ENCODE measurements at regions not wholly inside any gene's neighbourhood (a gene's known extent, or its start where the extent isn't known, plus 50 kb on each side); places are given as distances from the start of the nearest gene placed in this dataset.

DNA sequence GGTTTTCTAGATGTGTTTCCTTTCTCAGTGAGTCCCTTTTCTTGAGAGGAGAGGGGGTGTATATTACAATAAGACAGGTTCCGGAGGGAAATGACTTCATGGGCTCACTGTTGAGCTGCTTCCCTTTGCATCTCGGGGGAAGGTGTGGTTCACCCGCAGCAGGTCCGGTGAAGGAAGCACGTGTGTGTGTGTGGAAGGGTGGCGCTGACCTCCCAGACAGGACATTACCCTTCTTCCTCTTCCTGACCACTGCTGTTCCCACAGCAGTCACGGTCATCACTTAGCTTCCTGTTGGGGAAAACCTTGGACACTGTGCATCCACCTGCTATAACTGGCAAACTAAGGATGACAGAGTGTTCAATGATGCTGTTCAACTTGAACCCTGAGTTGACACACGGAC is 83.6 kb downstream of the PLEKHG1 start:
- H3K27ac ChIP-seq, result no peak overlapping the region
- TF ChIP-seq, protein P1, sequence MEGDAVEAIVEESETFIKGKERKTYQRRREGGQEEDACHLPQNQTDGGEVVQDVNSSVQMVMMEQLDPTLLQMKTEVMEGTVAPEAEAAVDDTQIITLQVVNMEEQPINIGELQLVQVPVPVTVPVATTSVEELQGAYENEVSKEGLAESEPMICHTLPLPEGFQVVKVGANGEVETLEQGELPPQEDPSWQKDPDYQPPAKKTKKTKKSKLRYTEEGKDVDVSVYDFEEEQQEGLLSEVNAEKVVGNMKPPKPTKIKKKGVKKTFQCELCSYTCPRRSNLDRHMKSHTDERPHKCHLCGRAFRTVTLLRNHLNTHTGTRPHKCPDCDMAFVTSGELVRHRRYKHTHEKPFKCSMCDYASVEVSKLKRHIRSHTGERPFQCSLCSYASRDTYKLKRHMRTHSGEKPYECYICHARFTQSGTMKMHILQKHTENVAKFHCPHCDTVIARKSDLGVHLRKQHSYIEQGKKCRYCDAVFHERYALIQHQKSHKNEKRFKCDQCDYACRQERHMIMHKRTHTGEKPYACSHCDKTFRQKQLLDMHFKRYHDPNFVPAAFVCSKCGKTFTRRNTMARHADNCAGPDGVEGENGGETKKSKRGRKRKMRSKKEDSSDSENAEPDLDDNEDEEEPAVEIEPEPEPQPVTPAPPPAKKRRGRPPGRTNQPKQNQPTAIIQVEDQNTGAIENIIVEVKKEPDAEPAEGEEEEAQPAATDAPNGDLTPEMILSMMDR (conservative IDR thresholded peaks at IDR 0.05), result no peak

DNA sequence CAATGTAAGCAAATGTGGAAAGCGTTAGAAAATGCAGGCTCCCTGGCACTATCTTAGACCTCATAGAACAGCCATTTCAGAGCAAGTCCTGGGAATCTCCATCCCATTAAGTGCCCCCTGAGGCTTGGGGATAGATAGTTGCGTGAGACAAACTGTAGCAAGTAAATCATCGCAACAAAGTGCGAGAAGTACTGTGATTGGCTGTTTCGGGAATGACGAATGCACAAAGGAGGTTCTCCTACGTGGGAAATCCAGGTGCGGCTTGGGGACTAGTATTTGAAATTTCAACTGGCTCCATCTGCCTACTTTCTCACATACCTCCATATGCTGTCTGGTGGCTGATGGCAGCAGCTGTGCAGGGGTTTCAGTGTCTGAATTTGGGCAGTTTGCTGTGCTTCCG is 84.5 kb downstream of the PLEKHG1 start:
- TF ChIP-seq, protein P1 (conservative IDR thresholded peaks at IDR 0.05), result no peak
- H3K27ac ChIP-seq, result no peak overlapping the region

DNA sequence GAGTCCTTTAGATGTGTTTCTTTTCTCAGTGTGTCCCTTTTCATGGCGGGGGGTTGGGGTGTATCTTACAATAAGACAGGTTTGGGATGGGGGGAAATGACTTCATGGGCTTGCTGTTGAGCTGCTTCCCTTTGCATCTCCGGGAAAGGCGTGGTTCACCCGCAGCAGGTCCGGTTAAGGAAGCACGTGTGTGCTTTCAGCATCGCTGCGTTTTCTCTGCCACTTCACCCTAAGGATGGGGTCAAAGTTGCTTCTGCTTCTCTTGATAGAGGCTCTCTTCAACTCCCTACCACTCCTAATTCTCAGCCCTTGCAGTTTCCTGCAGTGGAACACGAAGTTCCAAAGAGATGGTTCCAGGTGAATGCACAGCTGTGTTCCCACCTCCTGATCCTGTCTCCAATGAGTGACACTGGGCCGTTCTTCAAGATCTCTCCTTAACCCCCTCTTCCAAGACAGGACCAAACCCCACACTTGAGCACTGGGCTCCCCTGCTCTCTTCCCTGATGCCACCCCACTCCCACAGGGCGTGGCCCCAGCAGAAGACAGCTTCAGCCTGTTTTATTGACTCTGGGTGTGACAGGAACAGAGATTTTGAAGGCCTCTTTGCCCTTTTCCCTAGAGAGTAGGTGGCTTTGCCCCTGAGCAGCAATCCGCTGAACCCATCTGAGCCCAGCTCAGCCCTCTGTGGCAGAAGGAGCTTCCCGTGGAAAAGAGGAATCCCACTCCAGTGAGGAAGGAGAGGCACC is 85.2 kb downstream of the PLEKHG1 start:
- H3K27ac ChIP-seq, result no peak overlapping the region
- TF ChIP-seq, protein P1 (conservative IDR thresholded peaks at IDR 0.05), result no peak

DNA sequence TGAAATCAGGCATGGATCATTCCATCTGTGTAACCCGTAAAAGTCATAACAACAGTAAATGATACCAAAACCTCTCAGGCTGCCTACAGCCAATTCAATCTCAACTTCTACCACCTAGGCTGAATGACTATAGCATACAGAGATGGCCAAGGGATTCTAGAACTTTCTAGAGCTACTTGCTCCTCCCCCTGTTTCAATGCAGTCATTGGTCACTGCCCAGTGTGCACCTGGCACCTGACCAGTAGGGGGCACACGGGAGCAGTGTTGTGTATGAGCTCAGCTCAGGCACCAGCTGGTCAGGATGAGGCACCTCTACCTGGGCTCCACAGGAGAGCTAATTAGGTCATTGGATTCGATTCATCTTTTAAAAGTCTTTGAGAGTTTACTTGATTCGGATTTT is 86.2 kb downstream of the PLEKHG1 start:
- H3K27ac ChIP-seq, result no peak overlapping the region
- TF ChIP-seq, protein P1 (conservative IDR thresholded peaks at IDR 0.05), result peak; percentile 35

DNA sequence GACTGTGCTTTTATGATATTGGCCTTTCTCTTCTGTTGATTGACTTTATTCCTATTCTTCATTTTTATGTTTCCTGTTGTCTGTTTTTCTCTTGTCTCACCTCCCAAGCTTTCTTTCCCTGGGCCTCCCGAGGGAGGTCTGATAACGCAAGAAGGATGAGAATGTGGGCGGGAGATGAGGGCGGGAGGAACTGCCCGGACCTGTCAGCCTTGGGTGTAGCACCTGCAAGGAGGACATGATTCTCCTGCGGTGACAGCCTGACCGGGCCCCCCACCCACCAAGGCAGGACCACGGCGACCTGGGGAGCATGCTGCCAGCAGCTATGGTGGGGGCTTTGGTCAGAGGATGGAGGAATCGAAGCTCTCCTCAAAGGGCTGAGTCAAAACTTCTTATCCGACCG is 86.9 kb downstream of the PLEKHG1 start:
- TF ChIP-seq, protein P1 (conservative IDR thresholded peaks at IDR 0.05), result no peak
- no peak overlapping the region for H3K27ac ChIP-seq

DNA sequence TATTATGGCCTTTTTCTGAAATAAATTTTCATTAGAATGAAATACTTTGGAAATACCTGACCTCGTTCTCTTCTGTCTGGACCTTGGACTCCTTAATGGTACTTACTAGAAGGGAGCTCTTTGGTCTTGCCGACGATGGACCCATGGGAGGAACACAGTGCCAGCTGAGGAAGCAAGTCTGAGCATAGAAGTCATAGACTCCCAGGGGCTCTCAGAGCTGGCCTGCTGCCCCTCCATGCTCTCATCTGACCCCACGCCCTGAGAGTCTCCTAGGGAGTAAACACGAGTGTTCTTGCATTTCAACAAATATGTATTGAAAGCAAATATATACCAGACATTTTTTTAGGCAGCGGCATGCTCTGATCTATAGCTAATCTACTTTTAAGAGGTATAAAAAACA is 87.8 kb downstream of the PLEKHG1 start:
- TF ChIP-seq, protein P1 (conservative IDR thresholded peaks at IDR 0.05), result no peak
- H3K27ac ChIP-seq, result no peak overlapping the region

DNA sequence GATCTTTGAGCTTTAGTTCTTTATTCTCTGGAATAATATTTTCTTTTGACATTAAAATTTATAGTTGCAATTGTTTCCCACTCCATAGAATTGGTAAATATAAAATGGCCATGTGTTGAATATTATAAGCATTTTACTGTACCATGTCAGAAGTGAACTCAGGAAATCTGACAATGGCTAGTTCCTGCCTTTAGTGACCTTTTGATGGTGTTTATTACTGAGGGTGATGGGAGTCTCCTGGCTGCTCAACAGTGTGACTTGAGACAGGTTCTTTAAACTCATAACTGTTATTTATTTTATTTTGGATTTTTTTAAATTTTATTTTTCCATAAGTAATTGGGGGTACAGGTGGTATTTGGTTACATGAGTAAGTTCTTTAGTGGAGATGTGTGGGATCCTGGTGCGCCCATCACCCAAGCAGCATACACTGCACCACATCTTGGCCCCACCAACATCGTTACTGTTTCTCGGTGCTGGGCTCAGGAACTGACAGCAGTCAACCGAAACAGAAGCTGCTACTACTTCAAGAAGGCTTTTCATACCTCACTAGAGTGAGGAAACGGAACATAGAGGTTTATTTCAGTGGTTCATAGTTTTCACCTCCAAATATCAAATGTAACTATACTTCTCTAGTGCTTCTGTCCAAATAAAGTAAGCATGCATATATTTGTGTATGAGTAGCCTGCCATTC is 90.4 kb downstream of the PLEKHG1 start:
- TF ChIP-seq, protein P1 (conservative IDR thresholded peaks at IDR 0.05), result no peak
- H3K27ac ChIP-seq, result no peak overlapping the region

Data from VCaP (cell line).